SK-N-MC (cell line): ENCODE measurements at regions not wholly inside any gene's neighbourhood (a gene's known extent, or its start where the extent isn't known, plus 50 kb on each side); places are given as distances from the start of the nearest gene placed in this dataset.
"Not testable (repeated sequence)": the region's sequence is repeated elsewhere in the genome, so short reads cannot be mapped to it uniquely, and the experiment has no call there.

ENCODE experiments used
- DNase-seq: peaks from one replicate; pipeline ENCODE4 v3.0.0-alpha.2; 2011; ENCODE audit warnings: low read depth, low spot score
- H3K27ac ChIP-seq: fragments of 200-600 bp; sonication (generic); 2 replicates; pipeline ENCODE4 v1.5.1; 2016; ENCODE audit warnings: mixed run types
- H3K36me3 ChIP-seq: fragments of 200-600 bp; sonication (generic); 2 replicates; pipeline ENCODE4 v1.6.1; 2017; ENCODE audit warnings: antibody characterized with exemption, low read length, mixed read lengths; ENCODE audit not compliant: insufficient read depth
- H3K4me3 ChIP-seq: fragments of 200-600 bp; sonication (generic); 2 replicates; pipeline ENCODE4 v1.5.1; 2016
- H3K9ac ChIP-seq: fragments of 200-600 bp; sonication (generic); 2 replicates; pipeline ENCODE4 v1.8.0; 2017; ENCODE audit warnings: mixed run types, mixed read lengths; ENCODE audit not compliant: insufficient read length
- H3K9me3 ChIP-seq: fragments of 200-600 bp; sonication (generic); 2 replicates; pipeline ENCODE4 v1.6.1; 2017; ENCODE audit warnings: low read depth, mild to moderate bottlenecking, antibody characterized with exemption, low read length, moderate library complexity, mixed read lengths
- EZH2 ChIP-seq: fragments of 200-600 bp; sonication (generic); IDR thresholded peaks from one replicate; pipeline ENCODE4 v1.6.1; 2017; ENCODE audit warnings: antibody characterized with exemption
- FOXP2 ChIP-seq: optimal IDR thresholded peaks from 2 replicates; pipeline ENCODE3; 2011; ENCODE audit warnings: mild to moderate bottlenecking, moderate library complexity; ENCODE audit not compliant: insufficient read depth; ENCODE audit errors: extremely low read length, control extremely low read depth
- POLR2AphosphoS5 ChIP-seq: IDR thresholded peaks from 2 replicates; pipeline ENCODE4 v1.6.1; 2012; ENCODE audit warnings: mild to moderate bottlenecking, low read depth, low read length, borderline replicate concordance

- Histone ChIP-seq H3K36me3 (no peaks in the 10 kb centered on the region), H3K27ac (no peak overlapping the region), H3K9me3 (no peaks in the 10 kb centered on the region), H3K9ac (no peak overlapping the region), H3K4me3 (no peak overlapping the region)
- DNase-seq: no peak
- TF ChIP-seq EZH2 (no peak), POLR2AphosphoS5 (no peak), FOXP2 (no peak)
Measured at GRCh38 chr20:47887477-47888080, 102.3 kb upstream of the SULF2 start.

- H3K9me3 ChIP-seq: no peaks in the 10 kb centered on the region
- H3K9ac ChIP-seq: no peak overlapping the region
- H3K27ac ChIP-seq: no peak overlapping the region
- DNase-seq: no peak
- H3K36me3 ChIP-seq: no peaks in the 10 kb centered on the region
- no peak overlapping the region for H3K4me3 ChIP-seq
- TF ChIP-seq FOXP2 (no peak), EZH2 (no peak), POLR2AphosphoS5 (no peak)
Measured at GRCh38 chr20:47887064-47887463, 101.8 kb upstream of the SULF2 start.

GRCh38 chr20:47886454-47887041 lies 101.3 kb upstream of the SULF2 start:
- Histone ChIP-seq H3K9me3 (no peaks in the 10 kb centered on the region), H3K4me3 (no peak overlapping the region), H3K36me3 (no peaks in the 10 kb centered on the region), H3K27ac (no peak overlapping the region), H3K9ac (no peak overlapping the region)
- no peak for DNase-seq
- TF ChIP-seq POLR2AphosphoS5 (no peak), FOXP2 (no peak), EZH2 (no peak)

GRCh38 chr20:47885909-47886453 lies 100.7 kb upstream of the SULF2 start:
- Histone ChIP-seq H3K36me3 (no peaks in the 10 kb centered on the region), H3K27ac (no peak overlapping the region), H3K9me3 (no peaks in the 10 kb centered on the region), H3K4me3 (no peak overlapping the region), H3K9ac (no peak overlapping the region)
- DNase-seq: no peak
- TF ChIP-seq FOXP2: no peak
- TF ChIP-seq POLR2AphosphoS5: no peak
- TF ChIP-seq EZH2: no peak

- not testable (repeated sequence) for H3K4me3 ChIP-seq, DNase-seq, H3K27ac ChIP-seq, H3K9me3 ChIP-seq, H3K9ac ChIP-seq, H3K36me3 ChIP-seq
Measured at GRCh38 chr20:47883940-47884339, 98.7 kb upstream of the SULF2 start.

- Histone ChIP-seq H3K27ac (no peak overlapping the region), H3K4me3 (no peak overlapping the region), H3K36me3 (no peaks in the 10 kb centered on the region), H3K9me3 (no peaks in the 10 kb centered on the region), H3K9ac (no peak overlapping the region)
- no peak for DNase-seq
- TF ChIP-seq FOXP2 (no peak), POLR2AphosphoS5 (no peak), EZH2 (no peak)
Measured at GRCh38 chr20:47883186-47883585, 97.9 kb upstream of the SULF2 start.

GRCh38 chr20:47879771-47880170 lies 94.5 kb upstream of the SULF2 start:
- Histone ChIP-seq H3K9me3 (no peaks in the 10 kb centered on the region), H3K4me3 (no peak overlapping the region), H3K9ac (no peak overlapping the region), H3K27ac (no peak overlapping the region), H3K36me3 (no peaks in the 10 kb centered on the region)
- TF ChIP-seq FOXP2: no peak
- TF ChIP-seq POLR2AphosphoS5: no peak
- TF ChIP-seq EZH2: no peak
- no peak for DNase-seq

GRCh38 chr20:47878601-47879027 lies 93.3 kb upstream of the SULF2 start:
- no peaks in the 10 kb centered on the region for H3K36me3 ChIP-seq
- no peak overlapping the region for H3K4me3 ChIP-seq
- TF ChIP-seq POLR2AphosphoS5 (no peak), EZH2 (no peak), FOXP2 (no peak)
- H3K27ac ChIP-seq: no peak overlapping the region
- H3K9me3 ChIP-seq: no peaks in the 10 kb centered on the region
- DNase-seq: no peak
- no peak overlapping the region for H3K9ac ChIP-seq
